ENCODE measurements at regions not wholly inside any gene's neighbourhood (a gene's known extent, or its start where the extent isn't known, plus 50 kb on each side); places are given as distances from the start of the nearest gene placed in this dataset.

- no peak for TF ChIP-seq EP300 (IDR thresholded peaks at IDR 0.05)
- TF ChIP-seq CTCF (IDR thresholded peaks at IDR 0.05) = no peak
- TF ChIP-seq POLR2AphosphoS5 (IDR thresholded peaks at IDR 0.05) = no peak
- TF ChIP-seq POLR2A (IDR thresholded peaks at IDR 0.05; ENCODE audit: low read depth) = no peak
Observed at GRCh38 chr10:49241385-49241784, 53.2 kb upstream of the TMEM273 start.
